ENCODE measurements at regions not wholly inside any gene's neighbourhood (a gene's known extent, or its start where the extent isn't known, plus 50 kb on each side); places are given as distances from the start of the nearest gene placed in this dataset.

DNA sequence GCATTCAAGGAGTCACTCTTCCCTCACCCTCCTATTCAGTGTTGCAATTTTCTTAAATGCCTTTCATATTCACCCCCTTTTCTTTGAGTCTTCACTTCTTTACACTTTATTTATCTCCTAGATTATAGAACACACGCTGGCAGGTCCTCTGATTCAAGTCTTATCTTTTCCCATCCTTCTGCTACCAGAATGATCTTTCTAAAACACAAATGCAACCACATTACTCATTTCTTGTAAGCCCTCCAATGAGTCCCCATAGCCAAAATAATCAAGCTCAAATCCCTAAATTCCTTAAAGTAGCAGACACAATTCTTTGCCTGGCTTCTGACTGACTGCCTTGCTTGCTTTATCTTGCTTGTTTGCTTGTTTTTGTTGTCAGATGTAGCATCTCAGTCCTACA is 920.0 kb downstream of the TFAP2A start:
- Histone ChIP-seq H3K79me2 (ENCODE audit: insufficient read depth, low read length) (no peaks in the 10 kb centered on the region), H2AFZ (ENCODE audit: low read depth, low read length) (no peak overlapping the region), H3K36me3 (ENCODE audit: insufficient read depth, low read length) (no peaks in the 10 kb centered on the region), H3K4me3 (ENCODE audit: insufficient read depth, low read depth, low read length) (no peak overlapping the region), H3K27me3 (ENCODE audit: insufficient read depth, low read length) (no peaks in the 10 kb centered on the region), H3K4me1 (ENCODE audit: insufficient read depth, low read length) (peaks cover 5% of the 10 kb centered on the region), H3K4me2 (ENCODE audit: low read length) (peak overlapping the region; percentile 19), H3K27ac (ENCODE audit: low read depth, low read length) (no peak overlapping the region), H3K9ac (ENCODE audit: low read length) (no peak overlapping the region), H4K20me1 (ENCODE audit: insufficient read depth, low read length) (no peaks in the 10 kb centered on the region), H3K9me3 (ENCODE audit: insufficient read depth, low read depth, low read length) (no peaks in the 10 kb centered on the region)
- no peak overlapping the region for H3K27ac Mint-ChIP-seq (ENCODE audit: unreplicated experiment)
- H3K4me3 Mint-ChIP-seq (ENCODE audit: unreplicated experiment) = no peak overlapping the region
- DNase-seq (ENCODE audit: low read depth) = peak; percentile 84
- H3K27me3 Mint-ChIP-seq (ENCODE audit: low read depth, unreplicated experiment) = no peaks in the 10 kb centered on the region
- no peak for TF ChIP-seq EZH2 (IDR thresholded peaks at IDR 0.05; ENCODE audit: insufficient read depth, low read length)
- TF ChIP-seq, protein P1, sequence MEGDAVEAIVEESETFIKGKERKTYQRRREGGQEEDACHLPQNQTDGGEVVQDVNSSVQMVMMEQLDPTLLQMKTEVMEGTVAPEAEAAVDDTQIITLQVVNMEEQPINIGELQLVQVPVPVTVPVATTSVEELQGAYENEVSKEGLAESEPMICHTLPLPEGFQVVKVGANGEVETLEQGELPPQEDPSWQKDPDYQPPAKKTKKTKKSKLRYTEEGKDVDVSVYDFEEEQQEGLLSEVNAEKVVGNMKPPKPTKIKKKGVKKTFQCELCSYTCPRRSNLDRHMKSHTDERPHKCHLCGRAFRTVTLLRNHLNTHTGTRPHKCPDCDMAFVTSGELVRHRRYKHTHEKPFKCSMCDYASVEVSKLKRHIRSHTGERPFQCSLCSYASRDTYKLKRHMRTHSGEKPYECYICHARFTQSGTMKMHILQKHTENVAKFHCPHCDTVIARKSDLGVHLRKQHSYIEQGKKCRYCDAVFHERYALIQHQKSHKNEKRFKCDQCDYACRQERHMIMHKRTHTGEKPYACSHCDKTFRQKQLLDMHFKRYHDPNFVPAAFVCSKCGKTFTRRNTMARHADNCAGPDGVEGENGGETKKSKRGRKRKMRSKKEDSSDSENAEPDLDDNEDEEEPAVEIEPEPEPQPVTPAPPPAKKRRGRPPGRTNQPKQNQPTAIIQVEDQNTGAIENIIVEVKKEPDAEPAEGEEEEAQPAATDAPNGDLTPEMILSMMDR (IDR thresholded peaks at IDR 0.05; ENCODE audit: insufficient read depth, low read depth, low read length) = no peak
- no peaks in the 10 kb centered on the region for H3K36me3 Mint-ChIP-seq (ENCODE audit: low read depth, unreplicated experiment)
- H3K4me1 Mint-ChIP-seq (ENCODE audit: low read depth, unreplicated experiment) = no peaks in the 10 kb centered on the region
- peak; percentile 45 for FAIRE-seq
- peaks cover 3% of the 10 kb centered on the region for H3K9me3 Mint-ChIP-seq (ENCODE audit: unreplicated experiment)

DNA sequence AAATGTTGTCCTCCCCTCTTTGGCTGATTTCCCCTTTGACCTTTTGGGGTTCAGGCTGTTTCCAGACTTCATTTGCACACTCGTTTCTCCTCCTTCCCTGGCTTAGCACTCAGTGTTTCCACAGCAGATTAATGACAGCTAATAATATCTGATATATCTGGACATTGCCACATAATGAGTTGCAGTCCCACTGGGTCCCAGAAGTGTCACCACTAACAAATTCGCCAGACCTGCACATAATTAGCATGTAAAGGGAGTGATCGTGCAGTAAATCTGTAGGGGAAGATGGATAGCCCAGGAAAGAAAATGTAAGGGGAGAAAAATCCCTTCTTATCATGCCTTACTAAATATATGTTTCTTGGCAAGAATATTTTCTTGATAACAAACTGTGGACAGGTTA is 922.1 kb downstream of the TFAP2A start:
- no peaks in the 10 kb centered on the region for H3K36me3 ChIP-seq (ENCODE audit: insufficient read depth, low read length)
- H3K4me2 ChIP-seq (ENCODE audit: low read length) = no peak overlapping the region
- H3K27ac ChIP-seq (ENCODE audit: low read depth, low read length) = no peak overlapping the region
- peaks cover 3% of the 10 kb centered on the region for H3K9me3 Mint-ChIP-seq (ENCODE audit: unreplicated experiment)
- H3K9ac ChIP-seq (ENCODE audit: low read length) = no peak overlapping the region
- no peaks in the 10 kb centered on the region for H3K27me3 Mint-ChIP-seq (ENCODE audit: low read depth, unreplicated experiment)
- no peak overlapping the region for H3K27ac Mint-ChIP-seq (ENCODE audit: unreplicated experiment)
- no peak for DNase-seq (ENCODE audit: low read depth)
- H3K79me2 ChIP-seq (ENCODE audit: insufficient read depth, low read length) = no peaks in the 10 kb centered on the region
- H4K20me1 ChIP-seq (ENCODE audit: insufficient read depth, low read length) = no peaks in the 10 kb centered on the region
- H3K4me1 ChIP-seq (ENCODE audit: insufficient read depth, low read length) = peaks cover 5% of the 10 kb centered on the region
- no peaks in the 10 kb centered on the region for H3K9me3 ChIP-seq (ENCODE audit: insufficient read depth, low read depth, low read length)
- no peak overlapping the region for H3K4me3 Mint-ChIP-seq (ENCODE audit: unreplicated experiment)
- H3K4me3 ChIP-seq (ENCODE audit: insufficient read depth, low read depth, low read length) = no peak overlapping the region
- H3K4me1 Mint-ChIP-seq (ENCODE audit: low read depth, unreplicated experiment) = no peaks in the 10 kb centered on the region
- no peaks in the 10 kb centered on the region for H3K36me3 Mint-ChIP-seq (ENCODE audit: low read depth, unreplicated experiment)
- no peak for FAIRE-seq
- H2AFZ ChIP-seq (ENCODE audit: low read depth, low read length) = no peak overlapping the region
- no peak for TF ChIP-seq EZH2 (IDR thresholded peaks at IDR 0.05; ENCODE audit: insufficient read depth, low read length)
- TF ChIP-seq, protein P1 (IDR thresholded peaks at IDR 0.05; ENCODE audit: insufficient read depth, low read depth, low read length) = no peak
- H3K27me3 ChIP-seq (ENCODE audit: insufficient read depth, low read length) = no peaks in the 10 kb centered on the region

DNA sequence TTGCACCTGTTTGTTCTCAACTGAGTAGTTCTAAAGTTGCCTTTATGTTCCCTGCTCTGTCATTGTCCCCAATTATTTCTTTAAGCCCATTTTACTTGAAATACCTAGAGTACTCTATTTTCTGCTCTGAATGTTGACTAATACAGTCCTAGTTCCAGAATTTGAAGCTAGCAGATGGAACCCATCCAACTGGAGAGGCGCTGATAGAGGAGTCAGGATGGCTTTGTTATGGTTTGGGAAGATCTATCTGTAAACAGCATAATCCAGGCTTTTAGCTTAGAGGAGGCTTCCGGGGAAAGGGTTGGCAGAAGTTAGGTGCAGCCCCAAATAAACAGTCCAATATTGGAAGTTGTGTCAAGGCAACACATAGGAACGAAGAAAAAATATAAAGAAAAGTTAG is 927.7 kb downstream of the TFAP2A start:
- no peak overlapping the region for H3K27ac ChIP-seq (ENCODE audit: low read depth, low read length)
- no peak overlapping the region for H2AFZ ChIP-seq (ENCODE audit: low read depth, low read length)
- H3K4me1 Mint-ChIP-seq (ENCODE audit: low read depth, unreplicated experiment) = peaks cover 8% of the 10 kb centered on the region
- H3K9me3 ChIP-seq (ENCODE audit: insufficient read depth, low read depth, low read length) = no peaks in the 10 kb centered on the region
- DNase-seq (ENCODE audit: low read depth) = no peak
- H3K9me3 Mint-ChIP-seq (ENCODE audit: unreplicated experiment) = no peaks in the 10 kb centered on the region
- H3K79me2 ChIP-seq (ENCODE audit: insufficient read depth, low read length) = no peaks in the 10 kb centered on the region
- no peaks in the 10 kb centered on the region for H3K36me3 Mint-ChIP-seq (ENCODE audit: low read depth, unreplicated experiment)
- no peak for TF ChIP-seq EZH2 (IDR thresholded peaks at IDR 0.05; ENCODE audit: insufficient read depth, low read length)
- TF ChIP-seq, protein P1 (IDR thresholded peaks at IDR 0.05; ENCODE audit: insufficient read depth, low read depth, low read length) = no peak
- no peak overlapping the region for H3K4me2 ChIP-seq (ENCODE audit: low read length)
- no peak overlapping the region for H3K4me3 ChIP-seq (ENCODE audit: insufficient read depth, low read depth, low read length)
- no peaks in the 10 kb centered on the region for H3K27me3 ChIP-seq (ENCODE audit: insufficient read depth, low read length)
- no peaks in the 10 kb centered on the region for H4K20me1 ChIP-seq (ENCODE audit: insufficient read depth, low read length)
- H3K9ac ChIP-seq (ENCODE audit: low read length) = no peak overlapping the region
- no peak overlapping the region for H3K4me3 Mint-ChIP-seq (ENCODE audit: unreplicated experiment)
- no peak for FAIRE-seq
- H3K27ac Mint-ChIP-seq (ENCODE audit: unreplicated experiment) = no peak overlapping the region
- peaks cover 8% of the 10 kb centered on the region for H3K4me1 ChIP-seq (ENCODE audit: insufficient read depth, low read length)
- H3K36me3 ChIP-seq (ENCODE audit: insufficient read depth, low read length) = no peaks in the 10 kb centered on the region
- no peaks in the 10 kb centered on the region for H3K27me3 Mint-ChIP-seq (ENCODE audit: low read depth, unreplicated experiment)
